LNCaP clone FGC (cell line): ENCODE measurements at regions not wholly inside any gene's neighbourhood (a gene's known extent, or its start where the extent isn't known, plus 50 kb on each side); places are given as distances from the start of the nearest gene placed in this dataset.
"Not testable (repeated sequence)": the region's sequence is repeated elsewhere in the genome, so short reads cannot be mapped to it uniquely, and the experiment has no call there.

ENCODE experiments used
- DNase-seq: peaks from one replicate; pipeline ENCODE4 v3.0.0-alpha.2; 2011; ENCODE audit warnings: low read depth
- H3K4me3 ChIP-seq: 2 replicates; pipeline ENCODE4 v1.5.1; 2011; ENCODE audit warnings: mild to moderate bottlenecking, low read depth, low read length, control low read depth
- TF ChIP-seq, protein P1 (sequence below): IDR thresholded peaks from 2 replicates; pipeline ENCODE4 v1.5.1; 2012; ENCODE audit warnings: mild to moderate bottlenecking; ENCODE audit not compliant: control insufficient read depth, insufficient read depth; ENCODE audit errors: extremely low read depth

GRCh38 chr7:57740126-57740525 is 290.1 kb downstream of the ZNF716 start:
- DNase-seq, H3K4me3 ChIP-seq: not testable (repeated sequence)

DNA sequence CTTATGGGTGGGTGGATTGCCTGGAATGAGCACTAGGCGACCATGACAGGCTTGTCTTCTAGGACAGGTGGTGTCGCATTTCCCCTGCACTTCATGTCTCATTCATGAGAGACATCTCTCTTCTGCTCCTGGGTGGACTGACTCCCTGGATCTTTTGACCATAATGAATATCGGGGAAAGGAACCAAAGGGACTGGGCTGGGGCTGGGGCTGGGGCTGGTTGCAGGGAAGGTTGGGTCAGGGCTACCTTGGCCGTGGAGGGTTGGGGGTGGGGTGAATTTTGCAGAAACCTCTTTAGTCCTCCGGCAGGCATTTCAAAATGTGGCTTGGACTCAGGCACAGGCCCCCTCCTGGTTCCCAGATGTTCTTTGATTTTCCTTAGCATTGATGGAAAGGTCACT is 319.2 kb downstream of the ZNF716 start:
- TF ChIP-seq, protein P1, sequence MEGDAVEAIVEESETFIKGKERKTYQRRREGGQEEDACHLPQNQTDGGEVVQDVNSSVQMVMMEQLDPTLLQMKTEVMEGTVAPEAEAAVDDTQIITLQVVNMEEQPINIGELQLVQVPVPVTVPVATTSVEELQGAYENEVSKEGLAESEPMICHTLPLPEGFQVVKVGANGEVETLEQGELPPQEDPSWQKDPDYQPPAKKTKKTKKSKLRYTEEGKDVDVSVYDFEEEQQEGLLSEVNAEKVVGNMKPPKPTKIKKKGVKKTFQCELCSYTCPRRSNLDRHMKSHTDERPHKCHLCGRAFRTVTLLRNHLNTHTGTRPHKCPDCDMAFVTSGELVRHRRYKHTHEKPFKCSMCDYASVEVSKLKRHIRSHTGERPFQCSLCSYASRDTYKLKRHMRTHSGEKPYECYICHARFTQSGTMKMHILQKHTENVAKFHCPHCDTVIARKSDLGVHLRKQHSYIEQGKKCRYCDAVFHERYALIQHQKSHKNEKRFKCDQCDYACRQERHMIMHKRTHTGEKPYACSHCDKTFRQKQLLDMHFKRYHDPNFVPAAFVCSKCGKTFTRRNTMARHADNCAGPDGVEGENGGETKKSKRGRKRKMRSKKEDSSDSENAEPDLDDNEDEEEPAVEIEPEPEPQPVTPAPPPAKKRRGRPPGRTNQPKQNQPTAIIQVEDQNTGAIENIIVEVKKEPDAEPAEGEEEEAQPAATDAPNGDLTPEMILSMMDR, result no peak
- no peak overlapping the region for H3K4me3 ChIP-seq
- DNase-seq, result no peak

DNA sequence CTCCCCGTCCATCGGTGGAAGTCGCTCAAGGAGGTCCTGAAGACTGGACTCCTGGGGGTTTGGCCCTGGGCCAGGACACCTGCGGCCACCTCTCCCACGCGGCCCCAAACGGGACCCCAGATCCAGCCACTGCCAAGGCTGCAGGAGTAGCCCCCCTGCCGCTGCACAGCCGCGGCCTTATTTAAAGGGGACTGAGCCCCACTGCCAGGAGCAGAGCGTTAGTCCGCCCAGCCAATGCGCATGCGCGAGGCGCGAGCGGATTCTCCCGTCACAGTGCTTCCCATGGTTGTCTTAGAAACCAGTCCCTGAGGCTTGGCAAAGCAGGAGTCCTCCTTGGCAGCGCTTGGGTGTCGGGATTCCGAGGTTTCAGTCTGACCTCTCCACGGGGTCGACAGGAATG is 320.0 kb downstream of the ZNF716 start:
- TF ChIP-seq, protein P1, result no peak
- DNase-seq, result no peak
- H3K4me3 ChIP-seq, result no peak overlapping the region

DNA sequence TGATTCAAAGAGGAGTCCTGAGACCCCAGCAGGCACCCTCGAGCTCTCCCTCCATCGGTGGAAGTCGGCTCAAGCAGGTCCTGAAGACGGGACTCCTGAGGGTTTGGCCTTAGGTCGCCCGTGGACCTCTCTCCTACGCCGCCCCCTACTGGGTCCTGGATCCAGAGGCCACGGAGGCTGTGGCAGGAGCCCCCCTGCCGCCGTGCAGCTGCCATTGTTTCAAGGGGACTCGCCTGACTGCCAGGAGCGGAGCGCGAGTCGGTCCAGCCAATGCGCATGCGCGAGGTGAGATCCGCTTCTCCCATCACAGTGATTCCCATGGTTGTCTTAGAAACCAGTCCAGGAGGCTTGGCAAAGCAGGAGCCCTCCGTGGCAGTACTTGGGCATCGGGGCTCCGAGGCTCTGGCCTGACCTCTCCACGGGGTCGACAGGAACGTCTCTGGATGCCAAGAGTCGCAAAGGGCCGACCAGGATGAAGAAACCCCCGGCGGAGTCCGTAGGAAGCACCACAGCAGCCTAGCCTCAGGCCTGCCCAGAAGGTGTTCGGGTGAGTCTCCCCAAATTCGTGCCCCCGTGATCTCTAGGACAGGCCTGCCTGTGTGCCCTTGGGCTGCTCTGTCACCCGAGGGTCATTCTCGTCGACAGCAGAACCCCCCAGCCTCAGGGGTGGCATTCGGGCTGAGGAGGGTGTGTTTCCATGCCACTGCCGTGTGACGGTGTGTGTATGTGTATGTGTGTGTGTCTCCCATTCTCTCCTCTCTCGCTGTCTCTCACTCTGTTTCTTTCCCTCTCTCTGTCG is 322.3 kb downstream of the ZNF716 start:
- DNase-seq, result no peak
- TF ChIP-seq, protein P1, result no peak
- H3K4me3 ChIP-seq, result no peak overlapping the region

GRCh38 chr7:57774300-57774699 is 324.3 kb downstream of the ZNF716 start:
- TF ChIP-seq, protein P1, result no peak
- H3K4me3 ChIP-seq, result no peak overlapping the region

GRCh38 chr7:57775396-57776088 is 325.6 kb downstream of the ZNF716 start:
- TF ChIP-seq, protein P1, result no peak
- no peak overlapping the region for H3K4me3 ChIP-seq
- DNase-seq, result no peak

More at GRCh38 chr7:57774300-57774699, 324.3 kb downstream of the ZNF716 start:
- no peak for DNase-seq

DNA sequence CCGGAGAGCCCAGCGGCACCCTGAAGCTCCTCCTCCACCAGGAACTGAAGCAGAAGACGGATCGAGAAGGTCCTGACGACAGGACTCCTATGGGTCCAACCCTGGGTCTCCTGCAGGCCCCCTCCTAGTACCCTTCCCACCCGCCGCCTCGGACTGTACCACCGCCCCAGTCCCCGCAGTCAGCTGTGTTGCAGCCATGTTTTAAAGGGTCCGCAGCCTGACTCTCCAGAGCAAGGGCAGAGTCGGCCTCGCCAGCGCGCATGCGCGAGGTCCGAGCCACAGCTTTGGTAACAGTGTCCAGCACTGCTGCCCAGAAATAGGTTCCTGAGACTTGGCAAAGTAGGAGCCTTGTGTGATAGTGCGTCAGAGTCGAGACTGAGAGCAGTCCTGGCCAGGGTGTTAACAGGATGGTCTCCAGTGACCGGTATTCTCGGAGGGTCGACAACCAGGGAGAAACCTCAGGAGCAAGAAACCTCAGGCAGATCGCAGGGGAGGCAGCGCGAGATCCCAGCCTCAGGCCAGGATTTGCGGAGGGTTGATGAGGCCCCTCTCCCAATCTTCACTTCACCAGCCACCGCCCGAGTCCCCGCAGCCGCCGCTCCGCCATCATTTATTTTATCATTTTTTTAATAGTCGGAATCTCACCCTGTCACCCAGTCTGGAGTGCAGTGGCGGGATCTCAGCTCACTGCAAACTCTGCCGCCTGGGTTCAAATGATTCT is 326.3 kb downstream of the ZNF716 start:
- not testable (repeated sequence) for H3K4me3 ChIP-seq

More for the DNA sequence above, 326.3 kb downstream of the ZNF716 start:
- DNase-seq, result not testable (repeated sequence)
